ENCODE measurements at regions not wholly inside any gene's neighbourhood (a gene's known extent, or its start where the extent isn't known, plus 50 kb on each side); places are given as distances from the start of the nearest gene placed in this dataset.
"Not testable (repeated sequence)": the region's sequence is repeated elsewhere in the genome, so short reads cannot be mapped to it uniquely, and the experiment has no call there.

GRCh38 chr2:53331667-53332066 is 435.9 kb upstream of the CHAC2 start:
- TF ChIP-seq EP300 (IDR thresholded peaks at IDR 0.05) (no peak), CTCF (IDR thresholded peaks at IDR 0.05) (no peak), POLR2AphosphoS5 (IDR thresholded peaks at IDR 0.05) (no peak), POLR2A (IDR thresholded peaks at IDR 0.05) (no peak)
- Histone ChIP-seq H3K27ac (no peak overlapping the region), H3K36me3 (no peaks in the 10 kb centered on the region), H3K27me3 (no peaks in the 10 kb centered on the region), H3K4me1 (no peaks in the 10 kb centered on the region), H3K9me3 (no peaks in the 10 kb centered on the region), H3K4me3 (no peak overlapping the region)
- 100% methylated on average over 2 of the region's 2 CpGs for WGBS, 2 donors (ENCODE audit: low coverage in 1 of 2)
- no peak for ATAC-seq

- no peak overlapping the region for H3K4me3 ChIP-seq
- ATAC-seq = no peak
- no peaks in the 10 kb centered on the region for H3K36me3 ChIP-seq
- no peaks in the 10 kb centered on the region for H3K9me3 ChIP-seq
- no peaks in the 10 kb centered on the region for H3K27me3 ChIP-seq
- no peak overlapping the region for H3K27ac ChIP-seq
- no peaks in the 10 kb centered on the region for H3K4me1 ChIP-seq
- WGBS, 2 donors (ENCODE audit: low coverage in 1 of 2) = 82 to 88% methylated on average over 4 to 5 of the region's 5 CpGs
- TF ChIP-seq CTCF (IDR thresholded peaks at IDR 0.05) (no peak), POLR2A (IDR thresholded peaks at IDR 0.05) (no peak), POLR2AphosphoS5 (IDR thresholded peaks at IDR 0.05) (no peak), EP300 (IDR thresholded peaks at IDR 0.05) (no peak)
Observed at GRCh38 chr2:53317861-53318260, 449.7 kb upstream of the CHAC2 start.

- Histone ChIP-seq H3K4me3 (no peak overlapping the region), H3K9me3 (no peaks in the 10 kb centered on the region), H3K27me3 (no peaks in the 10 kb centered on the region), H3K4me1 (no peaks in the 10 kb centered on the region), H3K27ac (no peak overlapping the region), H3K36me3 (no peaks in the 10 kb centered on the region)
- WGBS, 2 donors (ENCODE audit: low coverage in 1 of 2) = 59 to 78% methylated on average over 3 of the region's 3 CpGs
- TF ChIP-seq POLR2A (IDR thresholded peaks at IDR 0.05) = no peak
- no peak for TF ChIP-seq CTCF (IDR thresholded peaks at IDR 0.05)
- no peak for TF ChIP-seq POLR2AphosphoS5 (IDR thresholded peaks at IDR 0.05)
- no peak for TF ChIP-seq EP300 (IDR thresholded peaks at IDR 0.05)
- ATAC-seq = no peak
Observed at GRCh38 chr2:53315149-53315548, 452.5 kb upstream of the CHAC2 start.

- Histone ChIP-seq H3K27me3 (no peaks in the 10 kb centered on the region), H3K9me3 (no peaks in the 10 kb centered on the region), H3K27ac (no peak overlapping the region), H3K4me3 (no peak overlapping the region), H3K36me3 (no peaks in the 10 kb centered on the region), H3K4me1 (no peaks in the 10 kb centered on the region)
- ATAC-seq = no peak
- TF ChIP-seq POLR2AphosphoS5 (IDR thresholded peaks at IDR 0.05) (no peak), EP300 (IDR thresholded peaks at IDR 0.05) (no peak), CTCF (IDR thresholded peaks at IDR 0.05) (no peak), POLR2A (IDR thresholded peaks at IDR 0.05) (no peak)
- 59 to 66% methylated on average over 2 of the region's 2 CpGs for WGBS, 2 donors (ENCODE audit: low coverage in 1 of 2)
Observed at GRCh38 chr2:53314718-53315117, 452.9 kb upstream of the CHAC2 start.

GRCh38 chr2:53313644-53314043 is 454.0 kb upstream of the CHAC2 start:
- 72 to 83% methylated on average over 3 to 4 of the region's 4 CpGs for WGBS, 2 donors (ENCODE audit: low coverage in 1 of 2)
- ATAC-seq, H3K36me3 ChIP-seq, H3K4me1 ChIP-seq, H3K4me3 ChIP-seq, H3K27ac ChIP-seq, H3K27me3 ChIP-seq, H3K9me3 ChIP-seq: not testable (repeated sequence)

GRCh38 chr2:53312721-53313120 is 454.9 kb upstream of the CHAC2 start:
- no peaks in the 10 kb centered on the region for H3K4me1 ChIP-seq
- ATAC-seq = peak; percentile 31
- TF ChIP-seq POLR2A (IDR thresholded peaks at IDR 0.05) (no peak), POLR2AphosphoS5 (IDR thresholded peaks at IDR 0.05) (no peak), EP300 (IDR thresholded peaks at IDR 0.05) (no peak), CTCF (IDR thresholded peaks at IDR 0.05) (no peak)
- WGBS, 2 donors (ENCODE audit: low coverage in 1 of 2) = 68 to 75% methylated on average over 3 to 5 of the region's 5 CpGs
- H3K36me3 ChIP-seq = no peaks in the 10 kb centered on the region
- no peaks in the 10 kb centered on the region for H3K9me3 ChIP-seq
- H3K4me3 ChIP-seq = no peak overlapping the region
- H3K27ac ChIP-seq = no peak overlapping the region
- H3K27me3 ChIP-seq = no peaks in the 10 kb centered on the region
